Smooth muscle cell (in vitro differentiated cells): ENCODE measurements at regions not wholly inside any gene's neighbourhood (a gene's known extent, or its start where the extent isn't known, plus 50 kb on each side); places are given as distances from the start of the nearest gene placed in this dataset.

Experiments used
- DNase-seq: peaks from one replicate; lab custom pipeline; 2025; ENCODE audit not compliant: unreplicated experiment; lab: John Stamatoyannopoulos, UW
- H2AFZ ChIP-seq: fragments of 200-600 bp; sonication (generic); 2 replicates; pipeline ENCODE4 v1.6.0; 2016; ENCODE audit warnings: antibody characterized with exemption, low read depth, mild to moderate bottlenecking
- H3F3A ChIP-seq: fragments of 200-600 bp; sonication (generic); 2 replicates; pipeline ENCODE4 v1.6.0; 2017; ENCODE audit warnings: antibody characterized with exemption, low read depth
- H3K27ac ChIP-seq: fragments of 200-600 bp; sonication (generic); 2 replicates; pipeline ENCODE4 v1.5.1; 2016; ENCODE audit warnings: low read depth, mild to moderate bottlenecking
- H3K27me3 ChIP-seq: fragments of 200-600 bp; sonication (generic); 2 replicates; pipeline ENCODE4 v1.6.1; 2016; ENCODE audit warnings: low read depth, mild to moderate bottlenecking
- H3K36me3 ChIP-seq: fragments of 200-600 bp; sonication (generic); 2 replicates; pipeline ENCODE4 v1.5.1; 2016; ENCODE audit warnings: low read depth
- H3K4me1 ChIP-seq: fragments of 200-600 bp; sonication (generic); 2 replicates; pipeline ENCODE4 v1.5.1; 2016; ENCODE audit warnings: low read depth
- H3K4me2 ChIP-seq: fragments of 200-600 bp; sonication (generic); 2 replicates; pipeline ENCODE4 v1.6.0; 2016; ENCODE audit warnings: mild to moderate bottlenecking
- H3K4me3 ChIP-seq: fragments of 200-600 bp; sonication (generic); 2 replicates; pipeline ENCODE4 v1.5.1; 2016; ENCODE audit warnings: mild to moderate bottlenecking
- H3K79me2 ChIP-seq: fragments of 200-600 bp; sonication (generic); 2 replicates; pipeline ENCODE4 v1.6.0; 2016; ENCODE audit warnings: low read depth, mild to moderate bottlenecking
- H3K9ac ChIP-seq: fragments of 200-600 bp; sonication (generic); 2 replicates; pipeline ENCODE4 v1.6.0; 2016; ENCODE audit warnings: low read depth
- H3K9me3 ChIP-seq: fragments of 200-600 bp; sonication (generic); replicated peaks from 2 replicates; pipeline ENCODE4 v1.5.1; 2016; ENCODE audit warnings: low read depth
- H4K20me1 ChIP-seq: fragments of 200-600 bp; sonication (generic); 2 replicates; pipeline ENCODE4 v1.6.0; 2016; ENCODE audit warnings: low read depth
- WGBS: methylation state at CpG from one replicate; pipeline ENCODE4 v1.1.7; 2016; ENCODE audit warnings: low lambda C conversion rate; 5-methylcytosine and 5-hydroxymethylcytosine counted together
- TF ChIP-seq, protein P1 (sequence below): fragments of 200-600 bp; sonication (generic); IDR thresholded peaks from 2 replicates; pipeline ENCODE4 v1.5.1; 2017; ENCODE audit warnings: borderline replicate concordance, mild to moderate bottlenecking, antibody characterized with exemption; ENCODE audit not compliant: insufficient read depth, poor library complexity, severe bottlenecking

DNA sequence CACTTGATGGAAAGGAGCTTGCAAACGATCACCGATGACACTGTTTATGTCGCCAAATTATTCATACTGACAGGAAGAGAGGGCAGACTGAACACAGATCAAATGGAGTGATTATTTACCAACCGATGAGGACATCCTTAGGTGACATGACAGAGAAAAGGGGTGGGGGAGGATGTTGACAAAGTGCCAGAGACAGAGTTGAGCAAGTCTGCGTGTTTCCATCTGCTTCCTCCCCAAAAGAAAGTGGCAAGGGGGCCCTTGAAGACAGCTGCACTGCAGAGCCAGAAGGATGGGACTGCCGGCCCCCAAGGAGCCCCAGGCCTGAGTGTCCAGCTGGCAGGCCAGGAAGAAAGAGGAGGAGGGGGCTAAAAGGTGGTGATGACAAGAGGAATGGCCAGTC is 191.0 kb upstream of the RPL38 start:
- H2AFZ ChIP-seq: no peak overlapping the region
- no peaks in the 10 kb centered on the region for H4K20me1 ChIP-seq
- TF ChIP-seq, protein P1, sequence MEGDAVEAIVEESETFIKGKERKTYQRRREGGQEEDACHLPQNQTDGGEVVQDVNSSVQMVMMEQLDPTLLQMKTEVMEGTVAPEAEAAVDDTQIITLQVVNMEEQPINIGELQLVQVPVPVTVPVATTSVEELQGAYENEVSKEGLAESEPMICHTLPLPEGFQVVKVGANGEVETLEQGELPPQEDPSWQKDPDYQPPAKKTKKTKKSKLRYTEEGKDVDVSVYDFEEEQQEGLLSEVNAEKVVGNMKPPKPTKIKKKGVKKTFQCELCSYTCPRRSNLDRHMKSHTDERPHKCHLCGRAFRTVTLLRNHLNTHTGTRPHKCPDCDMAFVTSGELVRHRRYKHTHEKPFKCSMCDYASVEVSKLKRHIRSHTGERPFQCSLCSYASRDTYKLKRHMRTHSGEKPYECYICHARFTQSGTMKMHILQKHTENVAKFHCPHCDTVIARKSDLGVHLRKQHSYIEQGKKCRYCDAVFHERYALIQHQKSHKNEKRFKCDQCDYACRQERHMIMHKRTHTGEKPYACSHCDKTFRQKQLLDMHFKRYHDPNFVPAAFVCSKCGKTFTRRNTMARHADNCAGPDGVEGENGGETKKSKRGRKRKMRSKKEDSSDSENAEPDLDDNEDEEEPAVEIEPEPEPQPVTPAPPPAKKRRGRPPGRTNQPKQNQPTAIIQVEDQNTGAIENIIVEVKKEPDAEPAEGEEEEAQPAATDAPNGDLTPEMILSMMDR: no peak
- no peaks in the 10 kb centered on the region for H3K79me2 ChIP-seq
- H3K4me1 ChIP-seq: peaks cover 14% of the 10 kb centered on the region
- no peak overlapping the region for H3K27ac ChIP-seq
- DNase-seq: no peak
- no peaks in the 10 kb centered on the region for H3K36me3 ChIP-seq
- H3K4me2 ChIP-seq: no peak overlapping the region
- H3F3A ChIP-seq: no peaks in the 10 kb centered on the region
- no peak overlapping the region for H3K4me3 ChIP-seq
- peaks cover 10% of the 10 kb centered on the region for H3K27me3 ChIP-seq
- no peaks in the 10 kb centered on the region for H3K9me3 ChIP-seq
- 50% methylated on average over 6 of the region's 6 CpGs for WGBS
- H3K9ac ChIP-seq: no peak overlapping the region

DNA sequence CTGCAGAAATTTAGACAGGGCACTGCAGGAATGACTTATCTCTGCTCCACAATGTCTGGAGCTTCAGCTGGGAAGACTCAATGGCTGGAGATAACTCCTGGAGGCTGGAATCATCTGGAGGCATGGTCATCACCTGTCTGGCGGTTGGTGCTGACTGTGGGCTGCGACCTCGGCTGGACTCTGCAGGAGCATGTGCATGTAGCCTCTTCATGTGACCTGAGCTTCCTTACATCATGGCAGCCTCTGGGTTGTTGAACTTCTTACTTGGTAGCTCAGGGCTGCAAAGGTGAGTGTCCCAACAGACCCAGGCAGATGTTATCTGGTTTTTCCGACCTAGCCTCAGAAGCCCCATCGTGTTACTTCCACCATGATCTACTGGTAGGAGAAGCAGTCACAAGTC is 188.2 kb upstream of the RPL38 start:
- DNase-seq: no peak
- 85% methylated on average over 5 of the region's 5 CpGs for WGBS
- TF ChIP-seq, protein P1: no peak
- H3K9ac ChIP-seq: no peak overlapping the region
- no peaks in the 10 kb centered on the region for H3K79me2 ChIP-seq
- H4K20me1 ChIP-seq: no peaks in the 10 kb centered on the region
- no peaks in the 10 kb centered on the region for H3K9me3 ChIP-seq
- no peak overlapping the region for H3K4me2 ChIP-seq
- H3K4me3 ChIP-seq: no peak overlapping the region
- peaks cover 20% of the 10 kb centered on the region for H3K4me1 ChIP-seq
- no peak overlapping the region for H3K27ac ChIP-seq
- no peaks in the 10 kb centered on the region for H3F3A ChIP-seq
- H3K27me3 ChIP-seq: no peaks in the 10 kb centered on the region
- H3K36me3 ChIP-seq: no peaks in the 10 kb centered on the region
- no peak overlapping the region for H2AFZ ChIP-seq

DNA sequence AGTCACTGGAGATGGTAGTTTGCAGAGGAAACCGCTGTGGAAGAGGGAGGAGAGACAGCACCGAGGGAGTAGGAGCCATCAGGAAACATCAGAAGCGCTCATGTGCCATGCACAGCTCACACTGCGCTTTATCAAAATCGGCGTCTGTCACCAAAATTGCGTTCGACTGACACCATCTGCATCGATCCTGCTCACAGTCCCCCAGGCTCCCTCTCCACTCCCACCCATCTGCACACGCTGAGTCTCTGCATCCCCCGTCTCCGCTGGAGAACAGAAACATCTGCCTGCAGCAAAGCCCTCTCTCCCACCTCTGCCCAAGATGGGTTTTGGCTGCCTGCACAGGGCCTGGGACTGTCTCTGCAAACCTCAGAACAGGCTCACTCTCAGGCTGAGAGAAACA is 187.5 kb upstream of the RPL38 start:
- WGBS: 91% methylated on average over 12 of the region's 12 CpGs
- H3K36me3 ChIP-seq: no peaks in the 10 kb centered on the region
- TF ChIP-seq, protein P1: no peak

DNA sequence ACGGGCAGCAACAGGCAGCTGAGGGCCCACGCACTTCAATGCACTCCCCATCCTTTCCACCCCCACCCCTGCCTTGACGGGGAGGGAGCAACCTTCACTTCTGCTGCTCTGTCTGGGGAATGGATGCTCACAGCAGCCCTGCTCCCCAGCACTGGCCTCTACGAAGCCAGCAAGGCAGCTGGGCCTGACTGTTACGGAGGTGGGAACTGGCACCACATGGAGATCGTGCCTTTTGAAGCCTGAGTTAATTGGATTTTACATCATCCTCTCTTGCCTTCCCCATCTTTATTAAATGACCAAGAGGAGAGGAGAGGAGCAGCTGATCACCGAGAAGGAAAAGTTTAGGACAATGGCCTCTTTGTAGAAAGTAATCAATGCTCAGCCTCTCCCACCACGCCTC is 187.0 kb upstream of the RPL38 start:
- Histone ChIP-seq H3K79me2 (no peaks in the 10 kb centered on the region), H3K9ac (no peak overlapping the region), H3K4me3 (no peak overlapping the region), H3K27me3 (no peaks in the 10 kb centered on the region), H2AFZ (no peak overlapping the region), H3K4me1 (peaks cover 20% of the 10 kb centered on the region), H3K36me3 (no peaks in the 10 kb centered on the region), H3K4me2 (no peak overlapping the region), H4K20me1 (no peaks in the 10 kb centered on the region), H3F3A (no peaks in the 10 kb centered on the region), H3K27ac (no peak overlapping the region), H3K9me3 (no peaks in the 10 kb centered on the region)
- no peak for DNase-seq
- TF ChIP-seq, protein P1: no peak
- whole genome bisulfite sequencing: 89% methylated on average over 8 of the region's 8 CpGs

More for the DNA sequence above, 187.5 kb upstream of the RPL38 start:
- H4K20me1 ChIP-seq: no peaks in the 10 kb centered on the region
- H3K27ac ChIP-seq: no peak overlapping the region
- no peaks in the 10 kb centered on the region for H3K9me3 ChIP-seq
- no peaks in the 10 kb centered on the region for H3F3A ChIP-seq
- H3K27me3 ChIP-seq: no peaks in the 10 kb centered on the region
- no peak overlapping the region for H3K4me2 ChIP-seq
- H3K79me2 ChIP-seq: no peaks in the 10 kb centered on the region
- no peak overlapping the region for H2AFZ ChIP-seq
- DNase-seq: no peak
- H3K9ac ChIP-seq: no peak overlapping the region
- H3K4me1 ChIP-seq: peaks cover 20% of the 10 kb centered on the region
- no peak overlapping the region for H3K4me3 ChIP-seq
